ENCODE measurements at regions not wholly inside any gene's neighbourhood (a gene's known extent, or its start where the extent isn't known, plus 50 kb on each side); places are given as distances from the start of the nearest gene placed in this dataset.
"Not testable (repeated sequence)": the region's sequence is repeated elsewhere in the genome, so short reads cannot be mapped to it uniquely, and the experiment has no call there.

- no peak overlapping the region for H3K4me3 ChIP-seq (ENCODE audit: low read depth, low read length)
- TF ChIP-seq CTCF (IDR thresholded peaks at IDR 0.05; ENCODE audit: borderline replicate concordance, insufficient read depth, low read depth, low read length), result no peak
Measured at GRCh38 chr4:116547632-116548031, 537.7 kb downstream of the TRAM1L1 start.

- no peak for TF ChIP-seq CTCF (IDR thresholded peaks at IDR 0.05; ENCODE audit: borderline replicate concordance, insufficient read depth, low read depth, low read length)
- H3K4me3 ChIP-seq (ENCODE audit: low read depth, low read length), result no peak overlapping the region
Measured at GRCh38 chr4:116546759-116547158, 538.6 kb downstream of the TRAM1L1 start.

GRCh38 chr4:116544946-116545345, 540.4 kb downstream of the TRAM1L1 start:
- H3K4me3 ChIP-seq (ENCODE audit: low read depth, low read length), result no peak overlapping the region
- TF ChIP-seq CTCF (IDR thresholded peaks at IDR 0.05; ENCODE audit: borderline replicate concordance, insufficient read depth, low read depth, low read length), result no peak

GRCh38 chr4:116539744-116540143, 545.6 kb downstream of the TRAM1L1 start:
- H3K4me3 ChIP-seq (ENCODE audit: low read depth, low read length), result no peak overlapping the region
- TF ChIP-seq CTCF (IDR thresholded peaks at IDR 0.05; ENCODE audit: borderline replicate concordance, insufficient read depth, low read depth, low read length), result no peak

GRCh38 chr4:116537828-116538227, 547.5 kb downstream of the TRAM1L1 start:
- H3K4me3 ChIP-seq (ENCODE audit: low read depth, low read length), result no peak overlapping the region
- no peak for TF ChIP-seq CTCF (IDR thresholded peaks at IDR 0.05; ENCODE audit: borderline replicate concordance, insufficient read depth, low read depth, low read length)

GRCh38 chr4:116536024-116536423, 549.4 kb downstream of the TRAM1L1 start:
- H3K4me3 ChIP-seq (ENCODE audit: low read depth, low read length), result not testable (repeated sequence)

- H3K4me3 ChIP-seq (ENCODE audit: low read depth, low read length), result no peak overlapping the region
- no peak for TF ChIP-seq CTCF (IDR thresholded peaks at IDR 0.05; ENCODE audit: borderline replicate concordance, insufficient read depth, low read depth, low read length)
Measured at GRCh38 chr4:116531870-116532269, 553.5 kb downstream of the TRAM1L1 start.

GRCh38 chr4:116531026-116531425, 554.4 kb downstream of the TRAM1L1 start:
- H3K4me3 ChIP-seq (ENCODE audit: low read depth, low read length), result no peak overlapping the region
- TF ChIP-seq CTCF (IDR thresholded peaks at IDR 0.05; ENCODE audit: borderline replicate concordance, insufficient read depth, low read depth, low read length), result no peak

All from GM12875 (cell line).